ENCODE measurements at regions not wholly inside any gene's neighbourhood (a gene's known extent, or its start where the extent isn't known, plus 50 kb on each side); places are given as distances from the start of the nearest gene placed in this dataset.

DNA sequence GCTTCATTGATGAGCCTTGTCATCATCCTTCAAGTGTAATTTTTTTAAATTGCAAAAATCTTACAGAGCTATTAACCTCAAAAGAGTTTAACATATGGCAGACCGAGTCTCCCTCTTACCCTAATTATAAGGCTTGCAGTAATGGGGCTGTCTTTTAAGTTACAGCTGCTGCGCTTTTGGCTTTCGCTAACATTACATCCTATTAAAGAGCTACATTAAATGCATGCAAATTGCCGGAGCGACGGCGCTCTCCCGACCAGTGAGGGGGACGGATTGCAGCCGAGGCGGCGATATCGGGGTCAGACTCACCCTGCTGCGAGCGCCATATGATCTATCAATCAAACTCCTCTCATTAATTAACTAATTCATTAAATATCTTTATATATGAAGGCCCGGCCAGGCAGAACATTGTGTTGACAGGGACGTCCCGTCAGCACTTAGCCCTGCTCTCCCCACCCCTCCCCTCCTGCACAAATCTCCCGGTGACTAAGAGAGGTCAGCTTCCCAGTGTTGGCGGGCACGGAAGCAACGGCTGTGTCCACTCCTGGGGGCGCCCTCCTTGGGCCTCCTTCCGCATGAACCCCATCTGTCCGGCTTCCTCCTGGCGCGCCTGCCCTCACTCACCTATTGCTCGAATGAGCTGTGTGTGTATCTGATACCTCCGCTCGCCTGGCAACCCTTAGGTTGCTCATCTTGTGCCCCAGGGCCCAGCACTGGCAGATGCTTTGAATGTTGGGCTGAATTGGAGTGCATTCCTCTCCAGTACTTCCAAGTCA lies 156.0 kb upstream of the CADM1 start:
- H3K27ac ChIP-seq = no peak overlapping the region
- H3K9me3 ChIP-seq (replicated peaks) = no peaks in the 10 kb centered on the region
- no peak overlapping the region for H3K4me3 ChIP-seq
- no peaks in the 10 kb centered on the region for H3K36me3 ChIP-seq
- H3K4me1 ChIP-seq = no peaks in the 10 kb centered on the region
- DNase-seq = no peak
- H3K27me3 ChIP-seq = no peaks in the 10 kb centered on the region

DNA sequence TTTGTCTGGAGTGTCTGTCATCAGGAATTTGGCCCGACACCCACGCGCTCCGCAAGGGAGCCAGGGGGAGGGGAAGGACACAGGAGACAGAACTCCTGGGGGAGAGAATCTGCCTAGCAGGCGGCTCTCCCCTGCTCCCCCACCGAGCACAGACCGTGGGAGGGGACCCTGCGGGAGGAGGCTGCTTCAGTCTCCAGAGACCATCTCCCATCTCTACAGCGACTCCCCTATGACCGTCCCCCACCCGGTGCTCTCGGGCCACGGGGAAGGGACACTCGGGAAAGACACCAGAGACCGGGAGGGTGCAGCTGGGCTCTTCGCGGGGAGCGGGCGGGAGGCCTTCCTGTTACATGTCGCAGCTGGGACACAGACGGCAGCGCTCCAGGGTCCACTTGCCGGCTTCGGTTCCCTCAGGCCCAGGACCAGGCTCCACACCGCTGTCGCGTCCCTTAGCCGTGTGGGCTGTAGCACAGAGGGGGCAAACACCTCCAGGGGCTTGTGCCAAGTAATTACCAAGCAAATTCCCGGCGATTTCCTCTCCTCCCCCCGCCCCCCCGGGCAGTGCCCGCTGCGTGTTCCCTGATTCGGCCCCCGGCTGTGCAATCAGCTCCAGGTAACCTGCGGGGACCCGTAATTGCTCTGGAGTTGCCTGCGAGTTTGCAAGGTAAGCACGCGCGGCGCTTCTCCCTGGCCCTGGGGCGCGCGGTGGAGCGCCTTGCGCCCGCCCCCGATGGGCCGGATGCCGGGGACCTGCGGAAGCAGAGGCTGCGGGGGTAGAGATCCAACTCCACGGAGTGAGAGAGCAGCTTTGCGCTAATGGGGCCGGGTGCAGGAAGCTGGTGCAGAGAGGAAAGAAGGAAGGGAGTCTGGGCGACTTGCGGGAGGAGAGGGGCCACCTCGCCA lies 155.1 kb upstream of the CADM1 start:
- H3K4me3 ChIP-seq = no peak overlapping the region
- no peaks in the 10 kb centered on the region; the same call in 1 of the 2 replicates for H3K4me1 ChIP-seq
- H3K36me3 ChIP-seq = no peaks in the 10 kb centered on the region
- no peak for DNase-seq
- no peaks in the 10 kb centered on the region for H3K9me3 ChIP-seq (replicated peaks)
- no peaks in the 10 kb centered on the region for H3K27me3 ChIP-seq
- H3K27ac ChIP-seq = no peak overlapping the region

DNA sequence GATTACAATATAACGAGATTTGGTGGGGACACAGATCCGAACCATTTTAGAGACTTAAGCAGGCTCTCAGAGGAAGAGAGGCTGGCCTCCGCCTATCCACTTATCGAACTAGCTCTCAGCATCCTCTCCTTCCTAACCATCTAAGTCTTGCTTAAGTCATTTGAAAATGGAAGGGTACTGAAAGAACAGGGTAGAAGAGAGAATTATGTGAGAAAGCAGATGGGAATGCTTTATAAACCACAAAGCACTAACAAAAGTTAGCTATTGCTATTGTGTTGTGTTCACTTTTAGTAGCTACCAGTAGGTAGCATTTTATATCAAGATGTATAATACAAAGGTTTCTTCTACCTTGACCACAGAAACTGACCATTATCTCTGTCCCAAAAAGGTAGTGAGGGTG lies 153.4 kb upstream of the CADM1 start:
- no peaks in the 10 kb centered on the region for H3K36me3 ChIP-seq
- no peak overlapping the region for H3K27ac ChIP-seq
- H3K4me3 ChIP-seq = no peak overlapping the region
- no peak for DNase-seq
- no peaks in the 10 kb centered on the region; the same call in 1 of the 2 replicates for H3K4me1 ChIP-seq
- no peaks in the 10 kb centered on the region for H3K9me3 ChIP-seq (replicated peaks)
- no peaks in the 10 kb centered on the region for H3K27me3 ChIP-seq

DNA sequence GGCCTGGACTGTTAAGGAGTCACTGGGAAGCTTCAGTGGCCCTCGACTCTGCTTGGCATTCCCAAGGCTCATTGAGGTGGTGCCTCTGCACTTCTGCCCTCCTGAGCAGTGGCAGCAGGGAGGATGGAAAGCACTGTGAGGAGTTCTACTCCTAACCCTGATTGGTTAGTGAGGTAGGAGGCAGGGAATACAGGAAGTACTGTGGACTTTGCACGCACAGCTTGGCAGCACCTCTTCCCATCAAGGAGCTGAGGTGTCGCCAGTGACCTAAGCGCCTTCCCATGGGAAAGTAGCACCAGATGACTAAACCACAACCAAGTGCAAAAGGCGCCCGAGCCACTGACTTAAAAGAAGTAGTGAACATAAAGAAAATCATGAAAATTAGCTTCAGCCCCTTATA lies 152.5 kb upstream of the CADM1 start:
- Histone ChIP-seq H3K27ac (no peak overlapping the region), H3K4me3 (no peak overlapping the region), H3K36me3 (no peaks in the 10 kb centered on the region)

DNA sequence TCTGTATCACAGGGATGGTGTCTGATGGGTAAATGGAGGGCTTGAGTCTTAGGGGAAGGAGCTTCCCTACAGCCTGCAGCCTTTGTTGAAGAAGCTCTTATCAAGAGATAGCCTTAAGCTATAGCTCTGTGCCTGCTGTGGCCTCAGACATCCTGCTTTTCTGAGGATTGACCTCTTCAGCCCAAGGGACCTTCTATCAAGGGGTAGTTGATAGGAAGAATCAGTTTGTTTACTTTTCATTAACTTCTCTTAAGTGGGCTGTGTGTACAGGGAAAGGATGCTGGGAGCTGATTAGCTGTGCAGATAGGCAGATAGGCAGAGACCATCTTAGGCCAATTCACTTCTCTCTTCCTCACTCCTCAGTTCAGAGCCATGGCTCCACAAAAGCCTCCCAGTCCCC lies 151.8 kb upstream of the CADM1 start:
- no peaks in the 10 kb centered on the region for H3K27me3 ChIP-seq
- no peak overlapping the region for H3K4me3 ChIP-seq
- H3K4me1 ChIP-seq = no peaks in the 10 kb centered on the region; the same call in 1 of the 2 replicates
- no peaks in the 10 kb centered on the region for H3K36me3 ChIP-seq
- no peak overlapping the region for H3K27ac ChIP-seq
- H3K9me3 ChIP-seq (replicated peaks) = no peaks in the 10 kb centered on the region
- DNase-seq = no peak

More for the DNA sequence above, 152.5 kb upstream of the CADM1 start:
- H3K9me3 ChIP-seq (replicated peaks) = no peaks in the 10 kb centered on the region
- no peaks in the 10 kb centered on the region for H3K27me3 ChIP-seq
- DNase-seq = no peak
- H3K4me1 ChIP-seq = no peaks in the 10 kb centered on the region; the same call in 1 of the 2 replicates

DNA sequence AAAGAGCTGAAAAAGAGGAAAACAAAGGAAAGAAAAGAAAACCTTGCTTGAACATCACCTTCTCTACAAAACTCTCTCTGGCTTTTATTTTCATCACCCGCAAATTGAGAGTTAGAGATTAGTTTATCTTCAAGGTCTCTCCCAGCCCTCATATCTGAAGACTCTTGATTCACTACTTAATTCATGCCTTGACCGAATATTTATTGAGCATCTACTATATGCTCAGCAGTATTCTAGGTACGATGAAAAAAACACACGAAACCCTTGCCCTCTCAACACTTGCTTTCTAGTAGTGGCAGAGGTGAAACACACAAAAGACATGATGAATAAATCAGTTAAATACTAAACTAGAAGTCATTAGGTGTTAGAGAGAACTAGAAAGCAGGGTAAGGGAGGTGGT lies 150.6 kb upstream of the CADM1 start:
- no peaks in the 10 kb centered on the region; the same call in 1 of the 2 replicates for H3K4me1 ChIP-seq
- H3K36me3 ChIP-seq = no peaks in the 10 kb centered on the region
- no peak overlapping the region for H3K4me3 ChIP-seq
- no peak for DNase-seq
- no peaks in the 10 kb centered on the region for H3K9me3 ChIP-seq (replicated peaks)
- no peak overlapping the region for H3K27ac ChIP-seq
- H3K27me3 ChIP-seq = no peaks in the 10 kb centered on the region

DNA sequence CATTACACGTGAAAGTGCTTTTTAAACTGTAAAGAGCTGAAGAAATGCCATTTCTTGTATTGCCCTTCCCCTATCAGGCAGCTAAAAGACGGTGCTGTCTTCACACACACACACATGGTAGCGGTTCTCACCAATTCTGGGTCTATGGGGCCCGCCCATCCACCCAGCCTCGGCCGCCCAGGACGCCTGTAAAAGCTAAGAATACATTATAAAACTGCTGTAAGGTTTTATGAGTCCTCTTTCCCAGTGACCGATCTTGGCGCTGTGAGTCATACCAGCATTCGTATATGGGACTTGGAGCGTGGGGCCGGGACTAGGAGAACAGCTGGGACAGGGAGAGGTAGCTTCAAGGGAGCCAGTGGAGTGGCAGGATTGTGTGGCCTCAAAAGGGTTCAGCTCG lies 149.7 kb upstream of the CADM1 start:
- Histone ChIP-seq H3K36me3 (no peaks in the 10 kb centered on the region), H3K9me3 (replicated peaks) (no peaks in the 10 kb centered on the region), H3K27me3 (no peaks in the 10 kb centered on the region), H3K4me1 (no peaks in the 10 kb centered on the region; the same call in 1 of the 2 replicates), H3K27ac (no peak overlapping the region), H3K4me3 (no peak overlapping the region)
- DNase-seq = peak; percentile 57 to 72

DNA sequence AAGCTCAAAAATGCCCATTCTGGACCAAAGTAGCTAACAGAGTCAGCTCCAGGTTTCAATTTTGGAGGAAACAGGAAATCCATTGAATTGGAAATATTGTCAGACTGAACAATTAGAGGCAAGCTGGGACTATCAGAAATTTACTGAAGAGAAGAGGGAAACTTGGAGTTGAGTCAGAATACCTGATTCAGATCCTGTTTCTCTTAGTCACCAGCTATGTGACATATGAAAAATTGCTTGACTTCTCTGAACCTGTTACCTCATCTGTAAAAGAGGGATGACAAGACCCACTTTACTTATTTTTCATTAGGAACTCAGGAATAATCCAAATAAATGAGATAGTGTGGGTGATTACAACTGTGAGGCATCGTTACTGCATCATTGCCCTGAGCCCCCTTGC lies 148.9 kb upstream of the CADM1 start:
- H3K36me3 ChIP-seq = no peaks in the 10 kb centered on the region
- H3K27me3 ChIP-seq = no peaks in the 10 kb centered on the region
- no peak overlapping the region for H3K4me3 ChIP-seq
- no peak for DNase-seq
- H3K4me1 ChIP-seq = no peaks in the 10 kb centered on the region; the same call in 1 of the 2 replicates
- H3K9me3 ChIP-seq (replicated peaks) = no peaks in the 10 kb centered on the region
- no peak overlapping the region for H3K27ac ChIP-seq

DNA sequence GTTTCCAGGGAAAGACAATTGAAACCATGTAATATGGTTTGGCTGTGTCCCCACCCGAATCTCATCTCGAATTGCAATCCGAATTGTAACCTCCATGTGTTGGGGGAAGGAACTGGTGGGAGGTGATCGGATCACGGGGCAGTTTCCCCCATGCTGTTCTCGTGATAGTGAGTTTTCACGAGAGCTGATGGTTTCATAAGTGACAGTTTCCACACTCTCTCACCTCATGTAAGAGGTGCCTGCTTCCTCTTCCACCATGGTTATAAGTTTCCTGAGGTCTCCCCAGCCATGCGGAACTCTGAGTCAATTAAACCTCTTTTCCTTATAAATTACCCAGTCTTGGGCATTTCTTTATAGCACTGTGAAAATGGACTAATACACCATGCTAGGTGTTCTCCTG lies 148.3 kb upstream of the CADM1 start:
- no peaks in the 10 kb centered on the region; the same call in 1 of the 2 replicates for H3K4me1 ChIP-seq
- no peak overlapping the region for H3K27ac ChIP-seq
- no peaks in the 10 kb centered on the region for H3K27me3 ChIP-seq
- H3K4me3 ChIP-seq = no peak overlapping the region
- no peak for DNase-seq
- no peaks in the 10 kb centered on the region for H3K9me3 ChIP-seq (replicated peaks)
- no peaks in the 10 kb centered on the region for H3K36me3 ChIP-seq

DNA sequence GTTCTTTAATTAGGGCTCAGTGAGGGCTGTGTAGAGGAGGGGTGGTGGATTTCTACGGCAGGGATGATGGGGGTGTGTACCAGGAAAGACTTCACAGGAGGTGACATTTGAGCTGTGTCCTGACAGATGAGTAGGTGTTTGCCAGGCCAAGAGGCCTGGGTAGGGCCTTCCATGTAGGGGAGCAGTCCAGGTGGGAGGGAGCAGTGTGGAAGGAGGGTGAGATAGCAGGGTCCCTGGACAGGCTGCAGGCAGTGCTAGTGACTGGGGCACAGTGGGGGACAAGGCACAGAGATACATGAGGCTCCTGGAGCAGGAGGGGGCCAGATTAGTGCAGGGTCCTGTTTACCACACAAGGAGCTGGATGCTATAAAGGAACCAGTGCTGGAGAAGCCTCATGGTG lies 147.9 kb upstream of the CADM1 start:
- Histone ChIP-seq H3K36me3 (no peaks in the 10 kb centered on the region), H3K9me3 (replicated peaks) (no peaks in the 10 kb centered on the region), H3K4me3 (no peak overlapping the region), H3K27ac (no peak overlapping the region), H3K27me3 (no peaks in the 10 kb centered on the region), H3K4me1 (no peaks in the 10 kb centered on the region; the same call in 1 of the 2 replicates)
- no peak for DNase-seq

DNA sequence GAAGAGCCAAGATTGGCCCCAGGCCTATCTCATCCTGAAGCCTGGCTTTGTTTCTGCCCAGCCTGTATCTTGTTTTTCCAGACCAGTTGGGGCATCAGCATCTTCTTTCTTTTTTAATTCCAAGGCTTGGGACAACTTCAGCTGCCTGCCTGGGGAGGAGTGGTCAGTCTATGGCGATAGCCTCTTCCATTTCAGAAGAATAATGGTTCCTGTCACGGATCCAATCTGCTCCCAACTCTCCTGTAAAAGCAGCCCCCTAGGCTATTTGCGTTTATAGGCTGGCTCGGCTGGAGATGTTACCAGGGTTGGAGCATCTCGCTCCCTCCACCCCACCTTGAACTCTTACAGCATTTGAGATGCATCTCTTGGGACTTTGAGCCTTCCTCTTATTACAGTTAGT lies 145.2 kb upstream of the CADM1 start:
- Histone ChIP-seq H3K27me3 (no peaks in the 10 kb centered on the region), H3K4me1 (no peaks in the 10 kb centered on the region; the same call in none of the 2 replicates), H3K27ac (no peak overlapping the region)

DNA sequence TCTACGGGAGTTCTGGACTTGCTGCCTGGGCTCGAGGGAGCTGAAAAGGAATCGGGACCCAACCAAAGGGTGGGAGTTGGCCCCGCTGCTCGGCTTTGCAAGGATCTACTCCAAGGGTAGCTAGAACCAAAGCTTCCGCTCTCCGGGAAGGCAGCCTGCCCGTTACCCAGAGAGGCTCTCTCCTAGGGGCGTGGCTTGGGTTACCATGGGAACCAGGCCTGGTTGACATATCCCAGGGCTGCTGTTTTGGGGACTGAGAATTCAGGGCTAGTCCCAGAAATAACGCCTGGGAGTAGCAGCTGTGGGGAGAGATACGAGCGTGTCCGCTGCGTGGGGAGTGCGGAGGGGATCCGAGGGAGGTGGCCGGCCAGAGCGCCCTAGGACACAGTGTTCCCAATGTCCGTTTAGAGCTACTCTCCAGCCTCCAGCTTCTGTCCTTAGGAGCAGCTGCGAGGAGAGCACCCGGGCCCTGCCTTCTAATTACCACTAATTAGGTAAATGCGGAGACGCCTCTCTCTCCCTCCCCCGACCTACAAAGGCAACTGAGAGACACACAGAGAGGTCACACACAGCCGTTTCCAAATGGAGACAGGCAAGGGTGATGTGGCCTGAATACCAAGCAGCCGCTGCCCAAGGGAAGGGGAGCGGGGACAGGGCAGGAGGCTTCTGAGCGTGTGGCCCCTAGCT lies 141.6 kb upstream of the CADM1 start:
- Histone ChIP-seq H3K9me3 (replicated peaks) (no peaks in the 10 kb centered on the region), H3K27ac (no peak overlapping the region), H3K4me1 (no peaks in the 10 kb centered on the region; the same call in 1 of the 2 replicates)

More for the DNA sequence above, 145.2 kb upstream of the CADM1 start:
- H3K36me3 ChIP-seq = no peaks in the 10 kb centered on the region
- H3K4me3 ChIP-seq = no peak overlapping the region
- DNase-seq = no peak
- H3K9me3 ChIP-seq (replicated peaks) = no peaks in the 10 kb centered on the region

DNA sequence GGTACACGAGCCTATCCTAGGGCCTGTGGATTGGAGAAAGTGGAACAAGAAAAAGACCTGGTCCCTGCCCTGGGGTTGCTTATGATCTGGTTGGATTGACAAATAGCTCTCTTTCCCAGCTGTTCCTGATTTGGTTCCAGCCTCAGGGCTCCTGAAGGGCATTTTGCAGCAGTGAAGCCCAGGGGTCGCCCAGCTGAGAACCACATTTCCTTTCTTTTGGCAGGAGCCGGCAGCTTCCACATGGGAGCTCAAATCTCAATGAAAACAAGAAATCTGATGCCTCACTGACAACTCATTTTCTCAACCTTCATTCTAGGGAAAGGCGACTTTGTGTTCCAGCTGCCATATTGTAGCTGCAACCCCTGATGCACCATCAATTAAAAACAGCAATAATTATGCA lies 140.6 kb upstream of the CADM1 start:
- Histone ChIP-seq H3K27ac (no peak overlapping the region), H3K27me3 (no peaks in the 10 kb centered on the region), H3K36me3 (no peaks in the 10 kb centered on the region), H3K4me1 (no peaks in the 10 kb centered on the region; the same call in 1 of the 2 replicates), H3K9me3 (replicated peaks) (no peaks in the 10 kb centered on the region), H3K4me3 (no peak overlapping the region)
- peak; percentile 57 to 76 for DNase-seq

More for the DNA sequence above, 141.6 kb upstream of the CADM1 start:
- H3K4me3 ChIP-seq = no peak overlapping the region
- no peaks in the 10 kb centered on the region for H3K27me3 ChIP-seq
- peak in 1 of 2 experiments; percentile 11 for DNase-seq
- H3K36me3 ChIP-seq = no peaks in the 10 kb centered on the region

DNA sequence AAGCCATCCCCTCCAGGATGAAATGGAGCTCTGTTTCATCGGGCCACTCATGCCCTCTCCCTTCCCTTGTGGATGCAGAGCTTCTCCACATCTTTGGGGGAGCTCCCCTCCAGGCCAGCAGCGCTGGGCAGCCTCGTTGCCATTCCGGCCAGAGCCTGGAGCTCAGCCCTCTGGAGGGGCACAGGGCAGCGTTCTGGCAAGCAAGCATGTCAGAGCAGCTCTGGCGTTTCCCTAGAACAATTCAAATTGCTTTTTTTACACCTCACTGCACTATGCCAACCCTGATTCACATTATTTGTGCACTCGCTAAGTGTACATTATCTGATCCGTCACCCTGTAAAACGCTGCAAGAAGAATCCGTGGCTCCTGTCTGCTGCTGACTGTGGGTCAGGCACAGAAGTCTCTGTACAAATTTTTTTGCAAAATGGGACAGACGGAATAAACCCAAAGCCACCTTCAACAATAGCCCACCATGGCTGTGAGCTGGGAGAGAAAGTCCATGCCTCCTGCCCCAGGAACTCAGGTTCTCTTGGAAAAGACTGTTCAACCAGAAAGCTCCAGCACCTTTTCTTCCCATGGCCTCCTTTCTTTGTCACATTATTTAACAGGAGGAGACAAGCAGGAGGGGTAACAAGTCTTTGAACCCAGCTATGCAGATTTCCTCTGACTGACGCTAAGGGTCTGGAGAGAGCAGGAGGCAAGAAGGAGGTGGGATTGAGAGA lies 139.5 kb upstream of the CADM1 start:
- Histone ChIP-seq H3K27ac (no peak overlapping the region), H3K9me3 (replicated peaks) (no peaks in the 10 kb centered on the region), H3K4me1 (no peaks in the 10 kb centered on the region; the same call in 1 of the 2 replicates), H3K4me3 (no peak overlapping the region), H3K36me3 (no peaks in the 10 kb centered on the region), H3K27me3 (no peaks in the 10 kb centered on the region)
- DNase-seq = no peak

All from SJCRH30 (cell line).